Uterus (tissue), 3 donors: ENCODE measurements at regions not wholly inside any gene's neighbourhood (a gene's known extent, or its start where the extent isn't known, plus 50 kb on each side); places are given as distances from the start of the nearest gene placed in this dataset.

Experiments
- DNase-seq, 2 donors: peaks; one replicate each; pipeline ENCODE4 v3.0.0-alpha.2; 2019 to 2020
- H3K27ac ChIP-seq, 2 donors: fragments of 200-600 bp; sonication (generic); 1 replicate in 1 of 2; 2 replicates in 1 of 2; pipeline ENCODE4 v1.5.1; 2016 to 2018
- H3K27me3 ChIP-seq, 2 donors: fragments of 200-600 bp; sonication (generic); one replicate each; pipeline ENCODE4 v1.5.1; 2018 to 2019; ENCODE audit warnings: control low read depth in 1 of 2
- H3K36me3 ChIP-seq, 2 donors: fragments of 200-600 bp; sonication (generic); one replicate each; pipeline ENCODE4 v1.5.1; 2019; ENCODE audit warnings: control low read depth in 1 of 2
- H3K4me1 ChIP-seq, 2 donors: fragments of 200-600 bp; sonication (generic); one replicate each; pipeline ENCODE4 v1.5.1; 2018 to 2019; ENCODE audit warnings: control low read depth in 1 of 2
- H3K4me3 ChIP-seq, 2 donors: fragments of 200-600 bp; sonication (generic); 1 replicate in 1 of 2; 2 replicates in 1 of 2; pipeline ENCODE4 v1.5.1; 2018 to 2019; ENCODE audit warnings: mild to moderate bottlenecking in 1 of 2
- H3K9me3 ChIP-seq, 2 donors: fragments of 200-600 bp; sonication (generic); one replicate each; pipeline ENCODE4 v1.5.1; 2019; ENCODE audit warnings: control low read depth in 1 of 2
- CTCF ChIP-seq, 4 experiments: fragments of 200-600 bp in 2 of 4; fragments of 450-650 bp in 2 of 4; sonication (generic) in 2 of 4; IDR thresholded peaks; one replicate each; pipeline ENCODE4 v1.5.1; 2016 to 2019; ENCODE audit warnings: antibody characterized with exemption in 4 of 4, mild to moderate bottlenecking in 2 of 4, moderate library complexity in 1 of 4
- POLR2A ChIP-seq, 2 donors: fragments of 450-650 bp; IDR thresholded peaks; one replicate each; pipeline ENCODE4 v1.6.1; 2016; ENCODE audit warnings: antibody characterized with exemption in 2 of 2, mild to moderate bottlenecking in 1 of 2, moderate library complexity in 1 of 2
- intact Hi-C: fragments of 100-400 bp; cut with DNase I; formaldehyde crosslinking; loops from one replicate; pipeline ENCODE4 v1.15.1; 2023; ENCODE audit warnings: low total_unique reads
- donor health status: DM: yes; HTN: yes; CAD: no.

GRCh38 chr9:82216435-82216834 is 227.9 kb downstream of the SPATA31D1 start:
- intact Hi-C loops = no loop called here
- Histone ChIP-seq H3K36me3 (no peaks in the 10 kb centered on the region), H3K9me3 (no peaks in the 10 kb centered on the region), H3K4me1 (no peaks in the 10 kb centered on the region), H3K4me3 (no peak overlapping the region), H3K27ac (no peak overlapping the region), H3K27me3 (no peaks in the 10 kb centered on the region)
- DNase-seq = no peak
- TF ChIP-seq CTCF (IDR thresholded peaks at IDR 0.05) (no peak), POLR2A (IDR thresholded peaks at IDR 0.05) (no peak)

GRCh38 chr9:82223442-82223841 is 234.9 kb downstream of the SPATA31D1 start:
- Histone ChIP-seq H3K27ac (no peak overlapping the region), H3K4me1 (no peaks in the 10 kb centered on the region), H3K4me3 (no peak overlapping the region), H3K36me3 (no peaks in the 10 kb centered on the region), H3K9me3 (no peaks in the 10 kb centered on the region), H3K27me3 (no peaks in the 10 kb centered on the region)
- no peak for TF ChIP-seq CTCF (IDR thresholded peaks at IDR 0.05)
- no peak for TF ChIP-seq POLR2A (IDR thresholded peaks at IDR 0.05)
- intact Hi-C loops = no loop called here
- DNase-seq = no peak

- Histone ChIP-seq H3K9me3 (no peaks in the 10 kb centered on the region), H3K36me3 (no peaks in the 10 kb centered on the region), H3K4me3 (no peak overlapping the region), H3K4me1 (no peaks in the 10 kb centered on the region), H3K27me3 (no peaks in the 10 kb centered on the region), H3K27ac (no peak overlapping the region)
- no peak for DNase-seq
- no peak for TF ChIP-seq POLR2A (IDR thresholded peaks at IDR 0.05)
- TF ChIP-seq CTCF (IDR thresholded peaks at IDR 0.05) = no peak
- intact Hi-C loops = no loop called here
These were observed 242.8 kb downstream of the SPATA31D1 start for GRCh38 chr9:82231411-82231810.

- TF ChIP-seq POLR2A (IDR thresholded peaks at IDR 0.05) = no peak
- TF ChIP-seq CTCF (IDR thresholded peaks at IDR 0.05) = no peak
- Histone ChIP-seq H3K9me3 (no peaks in the 10 kb centered on the region), H3K36me3 (no peaks in the 10 kb centered on the region), H3K4me3 (no peak overlapping the region), H3K4me1 (no peaks in the 10 kb centered on the region), H3K27me3 (no peaks in the 10 kb centered on the region), H3K27ac (no peak overlapping the region)
- intact Hi-C loops = no loop called here
- DNase-seq = no peak
These were observed 245.8 kb downstream of the SPATA31D1 start for GRCh38 chr9:82234160-82234943.

- no peaks in the 10 kb centered on the region for H3K4me1 ChIP-seq
- intact Hi-C loops = no loop called here
- TF ChIP-seq CTCF (IDR thresholded peaks at IDR 0.05) (no peak), POLR2A (IDR thresholded peaks at IDR 0.05) (no peak)
- no peaks in the 10 kb centered on the region for H3K9me3 ChIP-seq
- H3K27me3 ChIP-seq = no peaks in the 10 kb centered on the region
- no peaks in the 10 kb centered on the region for H3K36me3 ChIP-seq
- no peak for DNase-seq
- no peak overlapping the region for H3K4me3 ChIP-seq
- H3K27ac ChIP-seq = no peak overlapping the region
These were observed 253.9 kb downstream of the SPATA31D1 start for GRCh38 chr9:82242285-82242963.
